Caco-2 (cell line): ENCODE measurements at regions not wholly inside any gene's neighbourhood (a gene's known extent, or its start where the extent isn't known, plus 50 kb on each side); places are given as distances from the start of the nearest gene placed in this dataset.

Experiments
- BruUV-seq: library from RNA; stranded (reverse); fragments of 400-500 nt; replicated peaks from 2 replicates; lab custom pipeline; 2021; lab: Mats Ljungman, UMichigan
- CTCF ChIA-PET: fragments of 300-600 bp; sonication (Branson Sonifier 250); formaldehyde crosslinking; loops from one replicate; lab custom pipeline; 2022; ENCODE audit warnings: antibody characterized with exemption; lab: Charles Lee
- POLR2A ChIA-PET: fragments of 300-600 bp; sonication (Branson Sonifier 250); formaldehyde crosslinking; loops from one replicate; lab custom pipeline; 2022; ENCODE audit warnings: antibody characterized with exemption; lab: Charles Lee
- DNase-seq, 2 experiments: peaks; one replicate each; pipeline versions ENCODE4 v3.0.0 to v3.0.0-alpha.2; 2020 to 2022
- H3K27me3 ChIP-seq: replicated peaks from 2 replicates; pipeline ENCODE4 v1.6.0; 2011; ENCODE audit warnings: low read length; ENCODE audit not compliant: control insufficient read depth, insufficient read depth
- H3K36me3 ChIP-seq: 2 replicates; pipeline ENCODE4 v1.5.1; 2011; ENCODE audit warnings: low read length; ENCODE audit not compliant: control insufficient read depth, insufficient read depth
- H3K4me1 ChIP-seq: fragments of 250-450 bp; sonication (Bioruptor Pico); 2 replicates; pipeline ENCODE4 v1.5.1; 2020; ENCODE audit warnings: mild to moderate bottlenecking
- H3K4me3 ChIP-seq: 2 replicates; pipeline ENCODE4 v1.5.1; 2011; ENCODE audit warnings: low read depth, mild to moderate bottlenecking, control low read depth, low read length
- H3K9me3 ChIP-seq: fragments of 250-450 bp; sonication (Bioruptor Pico); 2 replicates; pipeline ENCODE4 v1.5.1; 2020; ENCODE audit warnings: mild to moderate bottlenecking, moderate library complexity
- H3K27ac Mint-ChIP-seq: one replicate; pipeline ENCODE4 v1.8.0; 2022; ENCODE audit warnings: mixed read lengths; ENCODE audit not compliant: unreplicated experiment
- H3K27me3 Mint-ChIP-seq: one replicate; pipeline ENCODE4 v1.8.0; 2022; ENCODE audit warnings: mixed read lengths; ENCODE audit not compliant: insufficient read depth, unreplicated experiment
- H3K36me3 Mint-ChIP-seq: one replicate; pipeline ENCODE4 v1.8.0; 2022; ENCODE audit warnings: mild to moderate bottlenecking, mixed read lengths; ENCODE audit not compliant: insufficient read depth, unreplicated experiment
- H3K4me1 Mint-ChIP-seq: one replicate; pipeline ENCODE4 v1.8.0; 2022; ENCODE audit warnings: low read depth, mixed read lengths; ENCODE audit not compliant: unreplicated experiment
- H3K4me3 Mint-ChIP-seq: one replicate; pipeline ENCODE4 v1.8.0; 2022; ENCODE audit warnings: mild to moderate bottlenecking, moderate library complexity, mixed read lengths; ENCODE audit not compliant: unreplicated experiment
- H3K9me3 Mint-ChIP-seq: one replicate; pipeline ENCODE4 v1.8.0; 2022; ENCODE audit warnings: mixed read lengths; ENCODE audit not compliant: unreplicated experiment
- intact Hi-C: fragments of 100-400 bp; cut with micrococcal nuclease; formaldehyde crosslinking; loops from one replicate; pipeline ENCODE4 v1.10.0; 2022; ENCODE audit not compliant: unreplicated experiment
- TF ChIP-seq, protein P1 (sequence below), 2 experiments: fragments of 200-600 bp in 1 of 2; IDR thresholded peaks; 1 replicate in 1 of 2; 2 replicates in 1 of 2; pipeline versions ENCODE4 v1.5.1 to v1.8.0; 2011 to 2022; ENCODE audit warnings: antibody characterized with exemption in 1 of 2, control low read depth in 1 of 2, inconsistent platforms in 1 of 2, low read depth in 1 of 2, low read length in 1 of 2, mild to moderate bottlenecking in 1 of 2, moderate library complexity in 1 of 2; ENCODE audit not compliant: insufficient read depth in 1 of 2, severe bottlenecking in 1 of 2, unreplicated experiment in 1 of 2

- Mint-ChIP-seq H3K27ac (no peak overlapping the region), H3K36me3 (no peaks in the 10 kb centered on the region), H3K4me1 (peaks cover 11% of the 10 kb centered on the region), H3K27me3 (no peaks in the 10 kb centered on the region), H3K9me3 (no peaks in the 10 kb centered on the region), H3K4me3 (no peak overlapping the region)
- no peak overlapping the region for H3K4me3 ChIP-seq
- no TSS peak for BruUV-seq
- no peaks in the 10 kb centered on the region for H3K9me3 ChIP-seq
- TF ChIP-seq, protein P1, sequence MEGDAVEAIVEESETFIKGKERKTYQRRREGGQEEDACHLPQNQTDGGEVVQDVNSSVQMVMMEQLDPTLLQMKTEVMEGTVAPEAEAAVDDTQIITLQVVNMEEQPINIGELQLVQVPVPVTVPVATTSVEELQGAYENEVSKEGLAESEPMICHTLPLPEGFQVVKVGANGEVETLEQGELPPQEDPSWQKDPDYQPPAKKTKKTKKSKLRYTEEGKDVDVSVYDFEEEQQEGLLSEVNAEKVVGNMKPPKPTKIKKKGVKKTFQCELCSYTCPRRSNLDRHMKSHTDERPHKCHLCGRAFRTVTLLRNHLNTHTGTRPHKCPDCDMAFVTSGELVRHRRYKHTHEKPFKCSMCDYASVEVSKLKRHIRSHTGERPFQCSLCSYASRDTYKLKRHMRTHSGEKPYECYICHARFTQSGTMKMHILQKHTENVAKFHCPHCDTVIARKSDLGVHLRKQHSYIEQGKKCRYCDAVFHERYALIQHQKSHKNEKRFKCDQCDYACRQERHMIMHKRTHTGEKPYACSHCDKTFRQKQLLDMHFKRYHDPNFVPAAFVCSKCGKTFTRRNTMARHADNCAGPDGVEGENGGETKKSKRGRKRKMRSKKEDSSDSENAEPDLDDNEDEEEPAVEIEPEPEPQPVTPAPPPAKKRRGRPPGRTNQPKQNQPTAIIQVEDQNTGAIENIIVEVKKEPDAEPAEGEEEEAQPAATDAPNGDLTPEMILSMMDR (IDR thresholded peaks at IDR 0.05; ENCODE audit: insufficient read depth in 1 of 2, low read depth in 1 of 2, low read length in 1 of 2, severe bottlenecking in 1 of 2, unreplicated experiment in 1 of 2), result no peak
- DNase-seq, result no peak
- intact Hi-C loops, result loop anchor here (10.0 kb wide), 1 partner anchor 498 kb away; no protein-coding TSS in a partner anchor
- no peaks in the 10 kb centered on the region for H3K36me3 ChIP-seq
- CTCF ChIA-PET, result no interaction called here
- POLR2A ChIA-PET, result no interaction called here
- peaks cover 31% of the 10 kb centered on the region for H3K4me1 ChIP-seq
- H3K27me3 ChIP-seq, result no peaks in the 10 kb centered on the region
These were observed 227.6 kb upstream of the CARD18 start for GRCh38 chr11:105367129-105367528.

DNA sequence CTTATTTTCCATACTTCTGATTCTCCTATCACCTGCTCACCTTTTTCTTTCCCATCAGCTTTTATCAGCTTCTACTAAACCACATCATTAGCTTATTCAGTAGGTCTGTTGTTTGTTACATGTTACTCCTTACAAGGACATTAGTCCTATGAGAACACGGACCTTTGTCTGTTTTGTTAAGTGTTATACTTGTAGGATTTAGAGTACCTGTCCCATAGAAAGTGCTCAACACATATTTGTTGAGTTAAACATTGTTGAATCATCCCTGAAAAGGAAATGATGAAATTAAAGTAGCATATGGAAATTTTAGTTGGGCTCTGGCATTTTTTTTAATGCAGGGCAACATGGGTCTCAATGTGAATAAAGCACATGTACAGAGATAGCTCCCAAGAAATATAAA is 222.1 kb upstream of the CARD18 start:
- no peaks in the 10 kb centered on the region for H3K27me3 Mint-ChIP-seq
- H3K36me3 Mint-ChIP-seq, result no peaks in the 10 kb centered on the region
- ChIA-PET POLR2A (no interaction called here), CTCF (no interaction called here)
- H3K9me3 ChIP-seq, result no peaks in the 10 kb centered on the region
- peaks cover 6% of the 10 kb centered on the region for H3K4me1 Mint-ChIP-seq
- H3K27me3 ChIP-seq, result no peaks in the 10 kb centered on the region
- intact Hi-C loops, result loop anchor here (10.0 kb wide), 1 partner anchor 503 kb away; no protein-coding TSS in a partner anchor
- H3K27ac Mint-ChIP-seq, result no peak overlapping the region
- no peak overlapping the region for H3K4me3 ChIP-seq
- no peaks in the 10 kb centered on the region for H3K9me3 Mint-ChIP-seq
- BruUV-seq, result no TSS peak
- DNase-seq, result no peak
- no peaks in the 10 kb centered on the region for H3K36me3 ChIP-seq
- no peaks in the 10 kb centered on the region for H3K4me1 ChIP-seq
- H3K4me3 Mint-ChIP-seq, result no peak overlapping the region
- TF ChIP-seq, protein P1 (IDR thresholded peaks at IDR 0.05; ENCODE audit: insufficient read depth in 1 of 2, low read depth in 1 of 2, low read length in 1 of 2, severe bottlenecking in 1 of 2, unreplicated experiment in 1 of 2), result no peak

DNA sequence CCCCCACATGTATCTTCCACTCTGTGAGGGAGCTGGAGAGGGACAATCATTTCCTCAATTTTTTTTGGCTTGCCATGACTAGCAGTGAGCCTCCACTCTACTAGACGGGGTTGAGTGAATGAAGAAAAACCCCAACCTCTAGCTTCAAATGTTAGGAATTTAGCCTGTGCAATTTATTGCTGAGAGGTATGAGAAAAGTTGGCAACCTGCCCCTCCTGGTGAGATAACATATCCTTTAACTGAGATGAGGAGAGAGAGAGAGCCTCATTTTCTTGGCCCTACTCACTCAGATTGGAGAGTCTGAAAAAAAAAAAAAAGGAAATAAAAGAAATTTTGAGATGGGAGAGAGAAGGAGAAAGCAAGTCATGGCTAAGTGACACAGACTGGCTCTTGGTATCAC is 218.2 kb upstream of the CARD18 start:
- H3K27me3 Mint-ChIP-seq, result no peaks in the 10 kb centered on the region
- POLR2A ChIA-PET, result no interaction called here
- peaks cover 6% of the 10 kb centered on the region for H3K4me1 Mint-ChIP-seq
- H3K9me3 Mint-ChIP-seq, result no peaks in the 10 kb centered on the region
- Histone ChIP-seq H3K4me1 (no peaks in the 10 kb centered on the region), H3K36me3 (no peaks in the 10 kb centered on the region), H3K9me3 (no peaks in the 10 kb centered on the region), H3K27me3 (no peaks in the 10 kb centered on the region), H3K4me3 (no peak overlapping the region)
- TF ChIP-seq, protein P1 (IDR thresholded peaks at IDR 0.05; ENCODE audit: insufficient read depth in 1 of 2, low read depth in 1 of 2, low read length in 1 of 2, severe bottlenecking in 1 of 2, unreplicated experiment in 1 of 2), result no peak
- BruUV-seq, result no TSS peak
- no peaks in the 10 kb centered on the region for H3K36me3 Mint-ChIP-seq
- intact Hi-C loops, result no loop called here
- H3K27ac Mint-ChIP-seq, result no peak overlapping the region
- no peak overlapping the region for H3K4me3 Mint-ChIP-seq
- no peak for DNase-seq
- CTCF ChIA-PET, result no interaction called here
